ENCODE measurements at regions not wholly inside any gene's neighbourhood (a gene's known extent, or its start where the extent isn't known, plus 50 kb on each side); places are given as distances from the start of the nearest gene placed in this dataset.

GRCh38 chr2:40540026-40540425, 88.1 kb upstream of the SLC8A1 start:
- no peak for TF ChIP-seq CTCF (IDR thresholded peaks at IDR 0.05)
- no peak for TF ChIP-seq POLR2A (IDR thresholded peaks at IDR 0.05)

Measured in uterus (tissue), 2 donors.